Vagina (tissue), 2 donors: ENCODE measurements at regions not wholly inside any gene's neighbourhood (a gene's known extent, or its start where the extent isn't known, plus 50 kb on each side); places are given as distances from the start of the nearest gene placed in this dataset.

ENCODE experiments used
- DNase-seq, 2 donors: peaks; one replicate each; pipeline ENCODE4 v3.0.0-alpha.2; 2017; ENCODE audit errors: extremely low spot score in 2 of 2
- H3K27ac ChIP-seq: fragments of 200-600 bp; sonication (generic); one replicate; pipeline ENCODE4 v1.5.1; 2019
- H3K27me3 ChIP-seq: fragments of 200-600 bp; sonication (generic); one replicate; pipeline ENCODE4 v1.5.1; 2019
- H3K36me3 ChIP-seq, 2 donors: fragments of 200-600 bp; sonication (generic); one replicate each; pipeline ENCODE4 v1.5.1; 2017 to 2019
- H3K4me1 ChIP-seq: fragments of 200-600 bp; sonication (generic); one replicate; pipeline ENCODE4 v1.5.1; 2019
- H3K4me3 ChIP-seq, 2 donors: fragments of 200-600 bp; sonication (generic); 1 replicate in 1 of 2; 2 replicates in 1 of 2; pipeline ENCODE4 v1.5.1; 2016 to 2019
- H3K9me3 ChIP-seq: fragments of 200-600 bp; sonication (generic); one replicate; pipeline ENCODE4 v1.5.1; 2019
- POLR2A ChIP-seq, 2 donors: fragments of 450-650 bp; IDR thresholded peaks; one replicate each; pipeline ENCODE4 v1.6.1; 2017; ENCODE audit warnings: antibody characterized with exemption in 2 of 2, mild to moderate bottlenecking in 2 of 2, moderate library complexity in 2 of 2
- POLR2AphosphoS5 ChIP-seq, 2 donors: sonication (generic); formaldehyde crosslinking; IDR thresholded peaks; one replicate each; pipeline ENCODE4 v1.9.0; 2017; ENCODE audit warnings: antibody characterized with exemption in 2 of 2, mild to moderate bottlenecking in 2 of 2, low read depth in 1 of 2; ENCODE audit not compliant: insufficient read depth in 1 of 2
- intact Hi-C: fragments of 100-400 bp; cut with DNase I; formaldehyde crosslinking; loops from one replicate; pipeline ENCODE4 v1.15.1; 2023
- TF ChIP-seq, protein P1 (sequence below), 3 experiments: fragments of 450-650 bp in 2 of 3; fragments of 200-600 bp in 1 of 3; sonication (generic) in 1 of 3; IDR thresholded peaks; one replicate each; pipeline ENCODE4 v1.5.1; 2017 to 2019; ENCODE audit warnings: antibody characterized with exemption in 3 of 3, mild to moderate bottlenecking in 2 of 3, moderate library complexity in 2 of 3

GRCh38 chr1:55526716-55527115, 311.6 kb upstream of the USP24 start:
- Histone ChIP-seq H3K27me3 (no peaks in the 10 kb centered on the region), H3K36me3 (no peaks in the 10 kb centered on the region), H3K9me3 (no peaks in the 10 kb centered on the region), H3K27ac (peak overlapping the region; percentile 6), H3K4me3 (no peak overlapping the region), H3K4me1 (no peaks in the 10 kb centered on the region)
- intact Hi-C loops: no loop called here
- TF ChIP-seq POLR2AphosphoS5 (IDR thresholded peaks at IDR 0.05; ENCODE audit: insufficient read depth in 1 of 2, low read depth in 1 of 2) (no peak), POLR2A (IDR thresholded peaks at IDR 0.05) (no peak)
- TF ChIP-seq, protein P1, sequence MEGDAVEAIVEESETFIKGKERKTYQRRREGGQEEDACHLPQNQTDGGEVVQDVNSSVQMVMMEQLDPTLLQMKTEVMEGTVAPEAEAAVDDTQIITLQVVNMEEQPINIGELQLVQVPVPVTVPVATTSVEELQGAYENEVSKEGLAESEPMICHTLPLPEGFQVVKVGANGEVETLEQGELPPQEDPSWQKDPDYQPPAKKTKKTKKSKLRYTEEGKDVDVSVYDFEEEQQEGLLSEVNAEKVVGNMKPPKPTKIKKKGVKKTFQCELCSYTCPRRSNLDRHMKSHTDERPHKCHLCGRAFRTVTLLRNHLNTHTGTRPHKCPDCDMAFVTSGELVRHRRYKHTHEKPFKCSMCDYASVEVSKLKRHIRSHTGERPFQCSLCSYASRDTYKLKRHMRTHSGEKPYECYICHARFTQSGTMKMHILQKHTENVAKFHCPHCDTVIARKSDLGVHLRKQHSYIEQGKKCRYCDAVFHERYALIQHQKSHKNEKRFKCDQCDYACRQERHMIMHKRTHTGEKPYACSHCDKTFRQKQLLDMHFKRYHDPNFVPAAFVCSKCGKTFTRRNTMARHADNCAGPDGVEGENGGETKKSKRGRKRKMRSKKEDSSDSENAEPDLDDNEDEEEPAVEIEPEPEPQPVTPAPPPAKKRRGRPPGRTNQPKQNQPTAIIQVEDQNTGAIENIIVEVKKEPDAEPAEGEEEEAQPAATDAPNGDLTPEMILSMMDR (IDR thresholded peaks at IDR 0.05): no peak
- no peak for DNase-seq

DNA sequence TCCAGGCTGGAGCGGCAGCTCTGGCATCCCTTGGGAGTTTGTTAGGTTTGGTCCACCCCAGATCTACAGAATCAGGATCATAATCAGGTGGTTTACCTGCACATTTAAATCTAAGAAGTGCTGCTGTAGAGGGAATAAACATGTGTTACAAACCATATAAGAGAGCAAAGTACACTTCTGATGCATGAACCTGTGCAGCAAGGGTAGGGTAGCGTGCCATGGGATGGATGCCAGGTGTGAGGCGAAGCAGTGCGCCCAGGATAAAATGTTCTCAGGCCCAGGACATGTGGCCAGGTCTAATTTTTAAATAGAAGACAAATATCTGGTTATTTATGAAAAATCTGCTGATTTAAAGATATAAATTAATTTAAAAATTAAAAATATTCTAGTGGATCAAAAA, 308.8 kb upstream of the USP24 start:
- Histone ChIP-seq H3K36me3 (no peaks in the 10 kb centered on the region), H3K9me3 (no peaks in the 10 kb centered on the region), H3K27ac (no peak overlapping the region), H3K4me3 (no peak overlapping the region), H3K27me3 (no peaks in the 10 kb centered on the region), H3K4me1 (peaks cover 9% of the 10 kb centered on the region)
- DNase-seq: no peak
- intact Hi-C loops: no loop called here
- TF ChIP-seq, protein P1 (IDR thresholded peaks at IDR 0.05): no peak
- no peak for TF ChIP-seq POLR2AphosphoS5 (IDR thresholded peaks at IDR 0.05; ENCODE audit: insufficient read depth in 1 of 2, low read depth in 1 of 2)
- TF ChIP-seq POLR2A (IDR thresholded peaks at IDR 0.05): no peak

- DNase-seq: no peak
- Histone ChIP-seq H3K4me1 (peaks cover 11% of the 10 kb centered on the region), H3K27ac (no peak overlapping the region), H3K9me3 (no peaks in the 10 kb centered on the region), H3K4me3 (no peak overlapping the region), H3K27me3 (no peaks in the 10 kb centered on the region), H3K36me3 (no peaks in the 10 kb centered on the region)
- TF ChIP-seq, protein P1 (IDR thresholded peaks at IDR 0.05): no peak
- TF ChIP-seq POLR2A (IDR thresholded peaks at IDR 0.05) (no peak), POLR2AphosphoS5 (IDR thresholded peaks at IDR 0.05; ENCODE audit: insufficient read depth in 1 of 2, low read depth in 1 of 2) (no peak)
- intact Hi-C loops: loop anchor here (1.0 kb wide), 1 partner anchor 30 kb away; no protein-coding TSS in a partner anchor
Measured at GRCh38 chr1:55522982-55523381, 307.8 kb upstream of the USP24 start.

GRCh38 chr1:55522353-55522903, 307.3 kb upstream of the USP24 start:
- Histone ChIP-seq H3K27me3 (no peaks in the 10 kb centered on the region), H3K4me3 (no peak overlapping the region), H3K4me1 (peaks cover 11% of the 10 kb centered on the region), H3K9me3 (no peaks in the 10 kb centered on the region), H3K27ac (peak overlapping the region; percentile 36), H3K36me3 (no peaks in the 10 kb centered on the region)
- TF ChIP-seq, protein P1 (IDR thresholded peaks at IDR 0.05): no peak
- no peak for TF ChIP-seq POLR2A (IDR thresholded peaks at IDR 0.05)
- no peak for TF ChIP-seq POLR2AphosphoS5 (IDR thresholded peaks at IDR 0.05; ENCODE audit: insufficient read depth in 1 of 2, low read depth in 1 of 2)
- intact Hi-C loops: no loop called here
- no peak for DNase-seq

DNA sequence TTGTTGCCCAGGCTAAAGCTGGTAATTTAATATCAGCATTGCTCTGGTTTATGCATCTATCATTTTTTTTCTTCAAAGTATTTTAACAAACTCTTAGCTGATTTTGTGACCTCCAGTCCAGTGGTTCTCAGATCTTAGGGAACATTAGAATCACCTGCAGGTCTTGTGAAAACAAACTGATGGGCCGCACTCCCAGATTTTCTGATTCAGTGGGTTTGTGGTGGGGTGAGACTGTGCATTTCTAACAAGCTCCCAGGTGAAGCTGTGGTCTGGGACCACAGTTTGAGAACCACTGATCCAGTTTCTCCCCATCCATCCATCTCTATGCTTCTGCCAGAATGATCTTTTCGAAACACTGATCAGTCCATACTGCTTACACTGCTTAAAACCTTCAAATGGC, 305.7 kb upstream of the USP24 start:
- DNase-seq: no peak
- intact Hi-C loops: no loop called here
- TF ChIP-seq POLR2A (IDR thresholded peaks at IDR 0.05) (no peak), POLR2AphosphoS5 (IDR thresholded peaks at IDR 0.05; ENCODE audit: insufficient read depth in 1 of 2, low read depth in 1 of 2) (no peak)
- TF ChIP-seq, protein P1 (IDR thresholded peaks at IDR 0.05): no peak
- Histone ChIP-seq H3K9me3 (no peaks in the 10 kb centered on the region), H3K36me3 (no peaks in the 10 kb centered on the region), H3K4me1 (peaks cover 11% of the 10 kb centered on the region), H3K27me3 (no peaks in the 10 kb centered on the region), H3K27ac (peak overlapping the region; percentile 83), H3K4me3 (no peak overlapping the region)
